ENCODE measurements at regions not wholly inside any gene's neighbourhood (a gene's known extent, or its start where the extent isn't known, plus 50 kb on each side); places are given as distances from the start of the nearest gene placed in this dataset.
"Not testable (repeated sequence)": the region's sequence is repeated elsewhere in the genome, so short reads cannot be mapped to it uniquely, and the experiment has no call there.

GRCh38 chr5:3511934-3512333, 83.7 kb upstream of the IRX1 start:
- no peaks in the 10 kb centered on the region for H3K4me1 Mint-ChIP-seq (ENCODE audit: low read depth)
- no peak overlapping the region for H3K27ac Mint-ChIP-seq
- no peaks in the 10 kb centered on the region for H3K27me3 Mint-ChIP-seq (ENCODE audit: low read depth)
- no peak overlapping the region for H3K4me3 Mint-ChIP-seq
- H3K36me3 Mint-ChIP-seq (ENCODE audit: low read depth), result no peaks in the 10 kb centered on the region
- peaks cover 16% of the 10 kb centered on the region for H3K9me3 Mint-ChIP-seq

GRCh38 chr5:3511519-3511918, 84.1 kb upstream of the IRX1 start:
- Mint-ChIP-seq H3K4me1 (ENCODE audit: low read depth) (no peaks in the 10 kb centered on the region), H3K27ac (no peak overlapping the region), H3K9me3 (peaks cover 16% of the 10 kb centered on the region), H3K36me3 (ENCODE audit: low read depth) (no peaks in the 10 kb centered on the region), H3K27me3 (ENCODE audit: low read depth) (no peaks in the 10 kb centered on the region), H3K4me3 (no peak overlapping the region)

GRCh38 chr5:3510642-3511417, 84.8 kb upstream of the IRX1 start:
- Mint-ChIP-seq H3K27ac (no peak overlapping the region), H3K4me3 (no peak overlapping the region), H3K9me3 (peaks cover 16% of the 10 kb centered on the region), H3K4me1 (ENCODE audit: low read depth) (no peaks in the 10 kb centered on the region), H3K27me3 (ENCODE audit: low read depth) (no peaks in the 10 kb centered on the region), H3K36me3 (ENCODE audit: low read depth) (no peaks in the 10 kb centered on the region)

- Mint-ChIP-seq H3K36me3 (ENCODE audit: low read depth) (no peaks in the 10 kb centered on the region), H3K4me1 (ENCODE audit: low read depth) (no peaks in the 10 kb centered on the region), H3K4me3 (no peak overlapping the region), H3K27me3 (ENCODE audit: low read depth) (no peaks in the 10 kb centered on the region), H3K9me3 (peaks cover 21% of the 10 kb centered on the region), H3K27ac (no peak overlapping the region)
Observed at GRCh38 chr5:3509290-3509689, 86.3 kb upstream of the IRX1 start.

GRCh38 chr5:3508395-3508794, 87.2 kb upstream of the IRX1 start:
- Mint-ChIP-seq H3K36me3 (ENCODE audit: low read depth) (no peaks in the 10 kb centered on the region), H3K27me3 (ENCODE audit: low read depth) (no peaks in the 10 kb centered on the region), H3K4me1 (ENCODE audit: low read depth) (no peaks in the 10 kb centered on the region), H3K27ac (no peak overlapping the region), H3K9me3 (peaks cover 21% of the 10 kb centered on the region), H3K4me3 (no peak overlapping the region)

- Mint-ChIP-seq H3K36me3 (ENCODE audit: low read depth) (no peaks in the 10 kb centered on the region), H3K4me1 (ENCODE audit: low read depth) (no peaks in the 10 kb centered on the region), H3K9me3 (peaks cover 4% of the 10 kb centered on the region), H3K27me3 (ENCODE audit: low read depth) (no peaks in the 10 kb centered on the region), H3K27ac (no peak overlapping the region), H3K4me3 (no peak overlapping the region)
Observed at GRCh38 chr5:3490957-3491507, 104.6 kb upstream of the IRX1 start.

GRCh38 chr5:3489239-3489843, 106.3 kb upstream of the IRX1 start:
- H3K4me1 Mint-ChIP-seq (ENCODE audit: low read depth), result no peaks in the 10 kb centered on the region
- no peaks in the 10 kb centered on the region for H3K36me3 Mint-ChIP-seq (ENCODE audit: low read depth)
- H3K9me3 Mint-ChIP-seq, result peaks cover 5% of the 10 kb centered on the region
- no peak overlapping the region for H3K4me3 Mint-ChIP-seq
- H3K27me3 Mint-ChIP-seq (ENCODE audit: low read depth), result no peaks in the 10 kb centered on the region
- H3K27ac Mint-ChIP-seq, result no peak overlapping the region

GRCh38 chr5:3484836-3485235, 110.8 kb upstream of the IRX1 start:
- H3K27me3 Mint-ChIP-seq (ENCODE audit: low read depth), result no peaks in the 10 kb centered on the region
- H3K4me1 Mint-ChIP-seq (ENCODE audit: low read depth), result no peaks in the 10 kb centered on the region
- no peak overlapping the region for H3K27ac Mint-ChIP-seq
- no peak overlapping the region for H3K4me3 Mint-ChIP-seq
- H3K9me3 Mint-ChIP-seq, result peaks cover 23% of the 10 kb centered on the region
- no peaks in the 10 kb centered on the region for H3K36me3 Mint-ChIP-seq (ENCODE audit: low read depth)

GRCh38 chr5:3481175-3481574, 114.5 kb upstream of the IRX1 start:
- Mint-ChIP-seq H3K36me3 (ENCODE audit: low read depth) (no peaks in the 10 kb centered on the region), H3K4me3 (no peak overlapping the region), H3K27ac (no peak overlapping the region), H3K9me3 (peaks cover 23% of the 10 kb centered on the region), H3K4me1 (ENCODE audit: low read depth) (no peaks in the 10 kb centered on the region), H3K27me3 (ENCODE audit: low read depth) (no peaks in the 10 kb centered on the region)

- H3K36me3 Mint-ChIP-seq (ENCODE audit: low read depth), result no peaks in the 10 kb centered on the region
- no peaks in the 10 kb centered on the region for H3K4me1 Mint-ChIP-seq (ENCODE audit: low read depth)
- peaks cover 4% of the 10 kb centered on the region for H3K9me3 Mint-ChIP-seq
- no peaks in the 10 kb centered on the region for H3K27me3 Mint-ChIP-seq (ENCODE audit: low read depth)
- no peak overlapping the region for H3K4me3 Mint-ChIP-seq
- no peak overlapping the region for H3K27ac Mint-ChIP-seq
Observed at GRCh38 chr5:3475674-3476073, 120.0 kb upstream of the IRX1 start.

GRCh38 chr5:3466392-3466791, 129.2 kb upstream of the IRX1 start:
- Mint-ChIP-seq H3K9me3 (peaks cover 9% of the 10 kb centered on the region), H3K27ac (no peak overlapping the region), H3K36me3 (ENCODE audit: low read depth) (no peaks in the 10 kb centered on the region), H3K4me1 (ENCODE audit: low read depth) (no peaks in the 10 kb centered on the region), H3K27me3 (ENCODE audit: low read depth) (no peaks in the 10 kb centered on the region), H3K4me3 (no peak overlapping the region)

GRCh38 chr5:3460416-3460815, 135.2 kb upstream of the IRX1 start:
- Mint-ChIP-seq H3K27me3 (ENCODE audit: low read depth) (no peaks in the 10 kb centered on the region), H3K36me3 (ENCODE audit: low read depth) (no peaks in the 10 kb centered on the region), H3K4me3 (no peak overlapping the region), H3K4me1 (ENCODE audit: low read depth) (no peaks in the 10 kb centered on the region), H3K9me3 (peaks cover 9% of the 10 kb centered on the region), H3K27ac (no peak overlapping the region)

GRCh38 chr5:3456121-3456681, 139.4 kb upstream of the IRX1 start:
- H3K27me3 Mint-ChIP-seq (ENCODE audit: low read depth), result no peaks in the 10 kb centered on the region
- no peaks in the 10 kb centered on the region for H3K4me1 Mint-ChIP-seq (ENCODE audit: low read depth)
- H3K27ac Mint-ChIP-seq, result no peak overlapping the region
- H3K36me3 Mint-ChIP-seq (ENCODE audit: low read depth), result no peaks in the 10 kb centered on the region
- no peak overlapping the region for H3K4me3 Mint-ChIP-seq
- peaks cover 11% of the 10 kb centered on the region for H3K9me3 Mint-ChIP-seq

GRCh38 chr5:3454028-3454427, 141.6 kb upstream of the IRX1 start:
- not testable (repeated sequence) for H3K4me3 Mint-ChIP-seq; H3K4me1 Mint-ChIP-seq (ENCODE audit: low read depth); H3K27ac Mint-ChIP-seq; H3K27me3 Mint-ChIP-seq (ENCODE audit: low read depth); H3K9me3 Mint-ChIP-seq; H3K36me3 Mint-ChIP-seq (ENCODE audit: low read depth)

GRCh38 chr5:3452622-3453021, 143.0 kb upstream of the IRX1 start:
- no peaks in the 10 kb centered on the region for H3K4me1 Mint-ChIP-seq (ENCODE audit: low read depth)
- no peaks in the 10 kb centered on the region for H3K36me3 Mint-ChIP-seq (ENCODE audit: low read depth)
- H3K4me3 Mint-ChIP-seq, result no peak overlapping the region
- H3K27me3 Mint-ChIP-seq (ENCODE audit: low read depth), result no peaks in the 10 kb centered on the region
- H3K9me3 Mint-ChIP-seq, result peaks cover 7% of the 10 kb centered on the region
- no peak overlapping the region for H3K27ac Mint-ChIP-seq
